Spleen (tissue), 7 donors: ENCODE measurements at regions not wholly inside any gene's neighbourhood (a gene's known extent, or its start where the extent isn't known, plus 50 kb on each side); places are given as distances from the start of the nearest gene placed in this dataset.

Experiments used
- POLR2A ChIP-seq, 3 donors: fragments of 450-650 bp; IDR thresholded peaks; one replicate each; pipeline ENCODE4 v1.5.1; 2017; ENCODE audit warnings: antibody characterized with exemption in 3 of 3, mild to moderate bottlenecking in 1 of 3
- POLR2AphosphoS5 ChIP-seq, 3 donors: sonication (generic); formaldehyde crosslinking; IDR thresholded peaks; one replicate each; pipeline ENCODE4 v1.5.1; 2017; ENCODE audit warnings: antibody characterized with exemption in 3 of 3
- TF ChIP-seq, protein P1 (sequence below), 11 experiments: fragments of 200-600 bp in 7 of 11; fragments of 450-650 bp in 4 of 11; sonication (generic) in 4 of 11; IDR thresholded peaks in 8 of 11; conservative IDR thresholded peaks in 3 of 11; 1 replicate in 7 of 11; 2 replicates in 4 of 11; pipeline versions ENCODE4 v1.4.0 to v1.8.0; 2016 to 2021; ENCODE audit warnings: antibody characterized with exemption in 11 of 11, inconsistent platforms in 4 of 11, mild to moderate bottlenecking in 1 of 11
- donor health status: DM: no; HTN: no; CAD: no; lungs with moderate emphysema.
- donor health status: DM: no; HTN: no; CAD: no.
- donor health status: DM: no; HTN: no; CAD: no.

DNA sequence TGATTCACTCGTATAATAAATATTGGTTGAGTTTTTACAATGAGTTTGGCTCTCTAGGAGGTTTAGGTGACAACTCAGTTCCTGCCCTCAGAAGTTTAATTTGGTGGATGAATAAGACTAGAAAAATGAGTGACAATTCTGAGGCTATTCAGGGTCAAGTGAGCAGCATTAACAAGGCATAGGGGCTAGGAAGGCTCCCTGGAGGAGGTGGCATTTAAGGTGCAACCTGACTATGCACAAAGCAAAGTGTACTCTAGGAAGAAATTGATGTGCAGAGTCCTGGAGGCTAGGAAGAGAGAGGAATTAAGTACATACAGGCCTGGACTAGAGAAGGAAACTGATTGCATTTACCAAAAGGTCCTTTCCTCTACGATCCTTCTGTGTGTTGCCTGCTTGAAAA is 440.3 kb downstream of the MED13L start:
- TF ChIP-seq, protein P1, sequence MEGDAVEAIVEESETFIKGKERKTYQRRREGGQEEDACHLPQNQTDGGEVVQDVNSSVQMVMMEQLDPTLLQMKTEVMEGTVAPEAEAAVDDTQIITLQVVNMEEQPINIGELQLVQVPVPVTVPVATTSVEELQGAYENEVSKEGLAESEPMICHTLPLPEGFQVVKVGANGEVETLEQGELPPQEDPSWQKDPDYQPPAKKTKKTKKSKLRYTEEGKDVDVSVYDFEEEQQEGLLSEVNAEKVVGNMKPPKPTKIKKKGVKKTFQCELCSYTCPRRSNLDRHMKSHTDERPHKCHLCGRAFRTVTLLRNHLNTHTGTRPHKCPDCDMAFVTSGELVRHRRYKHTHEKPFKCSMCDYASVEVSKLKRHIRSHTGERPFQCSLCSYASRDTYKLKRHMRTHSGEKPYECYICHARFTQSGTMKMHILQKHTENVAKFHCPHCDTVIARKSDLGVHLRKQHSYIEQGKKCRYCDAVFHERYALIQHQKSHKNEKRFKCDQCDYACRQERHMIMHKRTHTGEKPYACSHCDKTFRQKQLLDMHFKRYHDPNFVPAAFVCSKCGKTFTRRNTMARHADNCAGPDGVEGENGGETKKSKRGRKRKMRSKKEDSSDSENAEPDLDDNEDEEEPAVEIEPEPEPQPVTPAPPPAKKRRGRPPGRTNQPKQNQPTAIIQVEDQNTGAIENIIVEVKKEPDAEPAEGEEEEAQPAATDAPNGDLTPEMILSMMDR (IDR thresholded peaks at IDR 0.05 in 8 of 11, conservative IDR thresholded peaks at IDR 0.05 in 3 of 11): no peak
- TF ChIP-seq POLR2AphosphoS5 (IDR thresholded peaks at IDR 0.05) (no peak), POLR2A (IDR thresholded peaks at IDR 0.05) (no peak)
